ENCODE measurements at regions not wholly inside any gene's neighbourhood (a gene's known extent, or its start where the extent isn't known, plus 50 kb on each side); places are given as distances from the start of the nearest gene placed in this dataset.

DNA sequence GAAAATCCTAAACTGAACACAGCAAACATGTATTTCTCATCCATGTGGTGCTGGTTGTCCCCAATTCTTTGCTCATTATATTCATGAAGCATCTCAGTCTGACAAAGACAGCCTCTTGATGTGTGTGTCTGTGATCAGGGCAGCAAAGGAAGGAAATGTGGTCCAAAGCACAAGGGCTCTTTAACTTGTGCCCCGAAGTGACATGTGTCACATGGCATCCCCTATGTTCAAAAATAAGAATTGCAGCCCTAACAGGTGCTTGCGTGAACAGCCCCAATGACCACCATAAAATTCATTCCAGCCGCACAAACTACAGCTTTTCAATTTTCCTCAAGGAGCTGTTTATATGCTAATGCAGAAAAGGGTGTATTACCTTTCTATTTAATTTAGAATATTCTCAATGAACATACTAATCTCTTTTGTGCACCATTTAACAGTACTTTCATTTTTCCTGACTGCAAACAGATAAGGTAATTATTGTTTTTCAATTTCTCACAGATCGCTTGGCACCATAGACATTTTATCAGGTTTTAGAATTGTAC, 231.9 kb upstream of the CTSO start:
- TF ChIP-seq POLR2AphosphoS5 (IDR thresholded peaks at IDR 0.05; ENCODE audit: borderline replicate concordance, low read depth, low read length): no peak
- no peak for TF ChIP-seq EZH2 (IDR thresholded peaks at IDR 0.05)
